Dermis microvascular lymphatic vessel endothelial cell (primary cell): ENCODE measurements at regions not wholly inside any gene's neighbourhood (a gene's known extent, or its start where the extent isn't known, plus 50 kb on each side); places are given as distances from the start of the nearest gene placed in this dataset.
"Not testable (repeated sequence)": the region's sequence is repeated elsewhere in the genome, so short reads cannot be mapped to it uniquely, and the experiment has no call there.

ENCODE experiments used
- DNase-seq, 2 donors: peaks; one replicate each; pipeline versions ENCODE4 v3.0.0 to v3.0.0-alpha.2; 2010; ENCODE audit warnings: low read depth in 2 of 2

DNA sequence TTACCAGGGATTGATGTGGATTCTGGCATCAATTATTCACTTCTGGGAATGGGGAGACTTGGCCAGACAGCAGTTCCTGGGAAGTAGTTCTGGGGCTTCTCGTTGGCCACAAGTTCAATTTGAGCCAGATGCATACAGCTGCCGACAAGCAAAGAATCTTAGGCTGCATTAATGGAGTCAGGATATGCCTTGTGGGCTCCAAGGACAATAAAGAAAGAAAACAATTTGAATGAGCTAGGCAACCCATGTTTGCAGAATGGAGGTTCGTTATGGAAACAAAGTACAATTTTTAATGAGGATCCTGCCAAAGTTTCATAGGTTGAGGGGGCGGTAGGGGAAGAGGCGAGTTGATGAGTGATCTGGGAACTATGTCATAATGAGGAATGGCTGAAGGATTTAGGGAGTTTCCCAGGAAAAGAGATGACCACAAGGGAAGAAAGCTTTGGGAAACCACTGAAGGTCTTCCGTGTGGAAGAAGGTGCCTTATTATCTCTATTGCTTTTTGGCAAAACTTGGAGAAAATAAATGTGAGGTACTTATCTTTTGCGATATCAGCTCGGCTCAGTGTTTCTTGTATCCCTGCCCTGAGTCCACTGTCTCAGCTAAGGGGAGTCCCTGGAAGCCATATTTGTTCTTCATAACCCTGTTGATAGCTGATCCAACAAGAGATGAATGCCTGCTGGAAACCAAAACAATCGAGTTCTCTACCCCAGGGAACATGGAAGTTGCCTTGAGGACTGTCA lies 181.0 kb upstream of the ZNF217 start:
- DNase-seq, result peak; percentile 42 to 84

DNA sequence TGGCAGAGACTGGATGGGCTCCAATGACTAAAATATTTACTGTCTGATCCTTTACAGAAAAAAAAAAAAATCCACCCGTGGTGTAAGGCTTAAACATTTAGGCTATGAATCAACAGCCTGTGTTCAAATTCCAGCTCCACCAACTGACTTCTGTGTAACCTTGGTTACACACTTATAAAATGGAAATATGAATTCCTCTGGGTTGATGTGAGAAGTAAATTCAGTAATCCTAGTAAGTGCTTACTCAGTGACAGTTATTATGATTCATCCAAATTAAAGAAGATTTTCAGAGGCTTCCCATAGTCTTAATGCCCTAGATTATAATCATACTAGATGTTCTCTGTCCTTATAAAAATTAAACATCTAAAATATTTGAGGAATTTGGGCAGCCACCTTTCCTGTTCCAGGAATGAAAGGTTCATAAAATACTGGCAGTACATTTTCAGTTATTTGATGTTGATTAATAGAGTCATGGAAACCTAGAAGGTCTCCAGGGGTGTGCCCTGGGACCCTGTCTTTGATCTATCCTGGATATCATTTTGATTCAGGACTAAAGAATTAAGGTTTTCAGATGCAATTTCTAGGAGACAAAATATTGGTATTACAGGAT lies 180.3 kb upstream of the ZNF217 start:
- DNase-seq, result peak; percentile 78 to 80

DNA sequence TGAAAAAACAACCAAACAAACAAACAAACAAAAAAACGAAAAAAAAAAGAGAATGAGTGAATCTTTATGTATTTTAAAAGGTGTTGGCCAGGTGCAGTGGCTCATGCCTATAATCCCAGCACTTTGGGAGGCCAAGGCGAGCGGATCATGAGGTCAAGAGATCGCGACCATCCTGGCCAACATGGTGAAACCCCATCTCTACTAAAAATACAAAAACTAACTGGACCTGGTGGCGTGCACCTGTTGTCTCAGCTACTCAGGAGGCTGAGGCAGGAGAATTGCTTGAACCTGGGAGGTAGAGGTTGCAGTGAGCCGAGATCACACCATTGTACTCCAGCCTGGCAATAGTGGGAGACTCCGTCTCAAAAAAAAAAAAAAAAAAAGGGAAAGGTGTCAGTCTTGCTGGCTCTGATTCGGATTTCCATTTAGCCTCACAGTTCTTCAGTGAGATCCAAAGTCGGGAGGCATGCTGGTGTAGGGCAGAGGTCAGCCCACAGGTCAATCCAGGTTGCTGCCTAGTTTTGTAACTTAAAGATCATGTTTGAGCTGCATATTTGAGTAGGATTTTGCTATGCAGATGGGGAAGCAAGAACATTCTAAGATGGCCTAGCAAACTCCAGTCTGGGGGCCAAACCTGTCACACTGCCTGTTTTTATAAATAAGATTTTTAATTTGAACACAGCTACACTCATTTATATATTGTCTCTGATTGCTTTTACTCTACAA lies 179.6 kb upstream of the ZNF217 start:
- DNase-seq, result not testable (repeated sequence)

DNA sequence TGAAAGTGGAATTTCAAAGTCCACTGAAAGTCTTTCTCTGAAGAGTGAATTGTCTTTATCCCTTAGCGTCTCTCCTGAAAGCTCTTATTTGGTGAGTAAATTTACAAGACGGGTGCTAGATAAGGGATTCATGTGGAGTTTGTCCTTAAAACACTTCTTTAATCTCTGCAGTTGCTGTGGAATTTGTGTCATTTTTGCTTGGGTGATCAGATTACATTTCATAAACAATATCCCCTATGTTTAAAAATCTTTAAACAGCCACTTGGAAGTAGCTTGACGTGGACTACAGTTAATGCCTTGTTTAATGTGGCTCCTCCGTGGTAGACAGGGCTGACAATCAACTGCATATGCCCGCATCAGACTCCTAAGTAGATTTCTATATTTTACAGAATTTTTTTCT lies 175.4 kb upstream of the ZNF217 start:
- no peak for DNase-seq

DNA sequence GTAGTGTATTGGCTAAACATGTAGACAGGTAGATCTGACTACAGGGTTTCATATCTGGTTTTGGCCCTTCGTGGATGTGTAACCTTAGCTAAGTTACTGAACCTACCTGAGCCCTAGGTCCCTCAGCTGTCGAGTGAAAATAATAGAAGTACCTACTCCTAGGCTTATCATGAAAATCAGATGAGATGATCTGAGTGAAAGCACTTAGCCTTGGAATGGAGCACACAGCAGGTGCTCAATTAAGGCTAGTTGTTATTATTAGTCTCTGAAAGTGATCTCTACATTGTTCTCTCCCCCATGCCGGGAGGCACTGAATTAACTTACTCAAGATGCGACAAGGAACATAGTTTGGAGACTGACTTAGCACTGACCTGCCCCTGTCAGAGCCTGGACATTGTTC lies 174.7 kb upstream of the ZNF217 start:
- DNase-seq, result no peak

DNA sequence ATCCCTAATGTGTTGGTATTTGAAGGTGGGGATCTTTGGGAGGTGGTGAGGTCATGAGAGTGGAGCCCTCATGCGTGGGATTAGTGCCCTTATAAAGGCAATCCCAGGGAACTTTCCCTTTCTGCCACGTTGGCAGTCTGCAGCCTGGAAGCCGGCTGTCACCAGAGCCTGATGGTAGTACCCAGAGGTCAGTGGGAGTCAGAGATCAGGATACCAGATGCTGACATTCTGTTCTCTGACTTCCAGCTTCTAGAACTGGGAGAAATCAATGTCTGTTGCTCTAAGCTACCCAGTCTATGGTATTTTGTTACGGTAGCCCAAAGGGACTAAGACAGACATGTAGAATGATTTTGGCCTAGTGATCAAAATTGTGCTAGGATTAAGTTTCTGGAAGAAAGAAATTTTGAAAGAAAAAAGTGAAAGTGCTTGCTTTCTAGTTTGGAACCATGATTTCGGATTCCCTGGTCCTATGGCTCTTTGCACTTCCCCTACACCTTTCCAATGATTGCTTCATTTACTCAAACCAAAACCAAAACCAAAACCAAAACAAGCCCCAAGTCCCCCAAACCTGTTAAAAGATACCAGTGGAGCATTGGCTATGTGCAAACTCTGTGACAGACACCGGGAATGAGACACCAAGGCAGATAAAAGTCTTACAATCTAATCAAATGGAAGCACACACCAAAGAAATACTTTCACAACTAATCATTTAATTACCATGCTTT lies 173.7 kb upstream of the ZNF217 start:
- no peak for DNase-seq

DNA sequence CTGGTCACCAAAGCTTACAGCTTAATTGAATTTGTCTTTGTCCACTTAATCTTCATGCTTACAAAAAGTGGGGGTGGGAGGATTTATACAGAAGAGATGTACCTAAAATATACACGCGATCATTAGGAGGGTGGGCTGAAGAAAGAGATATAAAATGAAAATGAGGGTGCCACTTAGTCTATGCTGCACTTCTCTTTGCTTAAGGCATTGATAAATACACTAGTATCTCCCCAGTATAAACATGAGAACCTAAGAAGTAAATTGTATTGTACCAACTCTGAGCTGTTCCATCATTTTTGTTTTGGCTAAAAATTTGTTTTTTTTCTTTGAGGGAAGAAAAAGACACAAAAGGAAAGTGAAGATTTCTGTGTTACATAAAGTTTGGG lies 170.8 kb upstream of the ZNF217 start:
- no peak for DNase-seq

DNA sequence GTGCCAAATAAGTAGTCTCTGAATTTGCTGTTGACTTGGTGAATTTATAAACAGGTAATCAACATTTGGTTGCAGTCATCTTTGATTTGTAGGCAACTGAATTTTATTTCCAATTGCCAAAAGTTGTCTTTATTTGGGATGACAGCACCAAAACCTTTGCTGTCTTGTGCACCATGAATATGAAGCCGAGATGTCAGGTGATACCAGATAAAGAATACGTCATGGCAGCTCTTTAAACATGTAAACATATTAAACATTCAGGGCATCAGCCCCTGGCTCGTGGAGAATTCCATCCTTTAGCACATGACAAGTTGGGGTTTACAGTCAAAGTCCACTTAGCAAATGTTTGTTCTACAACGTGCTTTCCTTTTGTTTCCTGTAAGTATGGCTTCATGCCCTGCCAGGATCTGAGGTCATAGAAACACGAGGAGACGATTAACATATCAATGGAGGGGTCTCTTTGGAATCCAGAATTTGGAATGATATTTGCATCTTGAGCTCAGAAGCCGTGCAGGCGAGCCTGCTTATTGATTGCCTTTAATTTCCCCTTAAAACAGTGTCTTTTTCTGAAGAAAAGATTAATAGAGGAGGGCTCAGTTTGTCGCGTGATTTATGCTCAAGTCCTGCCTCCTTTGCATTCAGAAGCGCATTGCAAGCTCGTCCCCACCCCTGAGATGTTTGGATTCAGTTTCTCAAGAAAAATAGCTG lies 170.2 kb upstream of the ZNF217 start:
- DNase-seq, result peak in 1 of 2 donors; percentile 44

DNA sequence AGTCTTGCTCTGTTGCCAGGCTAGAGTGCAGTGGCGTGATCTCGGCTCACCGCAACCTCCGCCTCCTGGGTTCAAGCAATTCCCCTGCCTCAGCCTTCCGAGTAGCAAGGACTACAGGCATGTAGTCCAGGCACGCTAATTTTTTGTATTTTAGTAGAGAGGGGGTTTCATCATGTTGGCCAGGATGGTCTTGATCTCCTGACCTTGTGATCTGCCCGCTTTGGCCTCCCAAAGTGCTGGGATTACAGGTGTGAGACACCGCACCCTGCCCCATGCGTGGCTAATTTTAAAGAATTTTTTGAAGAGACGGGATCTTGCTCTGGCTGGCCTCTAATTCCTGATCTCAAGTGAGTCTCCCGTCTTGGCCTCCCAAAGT lies 168.8 kb upstream of the ZNF217 start:
- DNase-seq, result not testable (repeated sequence)

DNA sequence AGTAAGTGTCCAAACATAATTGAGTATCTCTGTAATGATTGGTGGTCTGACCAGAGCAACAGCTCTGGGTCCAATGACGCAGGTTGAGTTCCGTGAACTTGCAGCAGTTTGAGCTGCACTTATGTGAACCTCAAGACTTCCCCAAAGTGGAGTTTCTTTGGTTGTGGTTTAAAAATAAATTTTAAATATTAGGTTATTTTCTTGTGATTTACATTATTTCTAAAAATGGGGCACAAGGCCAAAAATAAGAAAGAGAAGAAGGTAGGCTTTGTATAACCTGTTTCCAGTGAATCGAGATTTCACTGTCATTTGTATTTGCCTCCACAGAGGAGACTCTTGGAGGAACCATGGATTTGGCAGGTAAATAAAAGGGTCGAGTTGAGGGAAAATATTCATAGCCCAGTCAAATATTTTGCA lies 166.4 kb upstream of the ZNF217 start:
- DNase-seq, result no peak

DNA sequence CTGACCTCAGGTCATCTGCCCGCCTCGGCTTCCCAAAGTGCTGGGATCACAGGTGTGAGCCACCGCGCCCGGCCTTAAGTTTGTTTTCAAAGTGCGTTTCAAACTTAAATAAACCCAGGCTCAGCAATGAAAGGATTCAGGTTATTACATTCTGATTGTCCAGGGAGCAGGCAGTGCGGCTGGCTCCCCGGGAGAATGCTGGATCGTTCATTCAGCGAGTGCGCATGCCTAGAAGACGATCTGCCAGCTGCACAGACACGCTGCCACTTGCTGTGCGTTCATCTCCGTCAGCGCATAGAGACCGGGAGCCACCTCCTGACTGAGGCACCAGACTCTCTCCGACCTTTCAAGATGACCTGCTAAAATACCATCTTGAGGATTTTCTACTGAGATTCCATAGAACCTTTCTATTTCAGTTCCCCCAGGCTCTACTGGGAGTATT lies 163.9 kb upstream of the ZNF217 start:
- no peak for DNase-seq

DNA sequence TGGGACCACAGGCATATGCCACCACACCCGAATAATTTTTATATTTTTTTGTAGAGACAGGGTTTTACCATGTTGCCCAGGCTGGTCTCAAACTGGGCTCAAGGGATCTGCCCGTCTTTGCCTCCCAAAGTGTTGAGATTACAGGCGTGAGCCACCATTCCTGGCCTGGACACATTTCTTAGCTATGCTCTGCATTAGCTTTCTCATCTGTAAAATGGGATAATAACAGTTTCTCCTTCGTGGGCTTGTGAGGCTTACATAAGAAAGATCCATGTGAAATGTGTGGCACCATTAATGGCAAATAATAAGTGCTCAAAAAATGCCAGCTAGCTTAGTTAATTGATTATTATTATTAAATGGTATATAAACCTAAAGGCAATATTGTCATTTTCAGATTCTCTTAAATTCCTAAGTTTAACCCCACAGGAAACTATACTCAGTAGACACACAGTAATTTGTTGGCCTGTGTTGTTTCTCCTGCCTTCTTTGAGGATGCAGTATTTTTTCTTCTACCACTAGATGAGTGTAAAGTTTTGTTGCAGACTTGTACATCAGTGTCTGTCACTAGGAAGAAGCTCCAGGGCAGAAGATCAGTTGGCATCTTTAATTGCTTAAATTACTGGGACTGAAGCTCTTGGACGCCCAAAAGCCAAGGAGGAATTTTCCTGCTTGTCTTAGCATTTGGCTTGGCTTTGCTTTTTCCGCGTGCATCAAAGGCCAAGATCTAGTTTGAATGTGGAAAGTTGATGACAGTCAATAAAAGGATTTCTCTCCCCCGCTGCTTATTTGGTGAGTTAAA lies 162.3 kb upstream of the ZNF217 start:
- DNase-seq, result no peak

DNA sequence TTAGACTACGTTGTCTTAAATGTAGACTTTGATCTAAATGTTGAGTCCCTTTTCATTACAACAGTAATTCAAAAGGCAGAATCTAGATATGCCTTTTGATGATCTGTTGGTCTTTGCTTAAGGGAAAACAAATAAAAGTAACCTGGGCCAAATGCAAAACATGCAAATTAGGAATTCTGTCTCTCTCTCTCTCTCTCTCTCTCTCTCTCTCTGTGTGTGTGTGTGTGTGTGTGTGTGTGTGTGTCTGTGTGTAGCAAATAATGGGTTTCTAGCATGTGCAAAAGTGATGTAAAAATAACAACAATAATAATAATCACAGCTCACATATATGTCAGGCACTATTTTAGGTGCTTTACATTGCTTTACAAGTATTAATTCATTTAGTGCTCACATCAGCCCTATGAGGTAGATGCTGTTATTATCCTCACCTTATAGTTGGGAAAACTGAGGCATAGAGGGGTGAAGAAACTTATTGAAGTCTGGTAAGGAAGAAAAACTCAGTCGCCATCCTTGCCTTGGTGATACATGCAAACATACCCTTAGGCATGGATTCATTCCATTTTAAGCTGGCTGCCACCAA lies 160.3 kb upstream of the ZNF217 start:
- no peak for DNase-seq

DNA sequence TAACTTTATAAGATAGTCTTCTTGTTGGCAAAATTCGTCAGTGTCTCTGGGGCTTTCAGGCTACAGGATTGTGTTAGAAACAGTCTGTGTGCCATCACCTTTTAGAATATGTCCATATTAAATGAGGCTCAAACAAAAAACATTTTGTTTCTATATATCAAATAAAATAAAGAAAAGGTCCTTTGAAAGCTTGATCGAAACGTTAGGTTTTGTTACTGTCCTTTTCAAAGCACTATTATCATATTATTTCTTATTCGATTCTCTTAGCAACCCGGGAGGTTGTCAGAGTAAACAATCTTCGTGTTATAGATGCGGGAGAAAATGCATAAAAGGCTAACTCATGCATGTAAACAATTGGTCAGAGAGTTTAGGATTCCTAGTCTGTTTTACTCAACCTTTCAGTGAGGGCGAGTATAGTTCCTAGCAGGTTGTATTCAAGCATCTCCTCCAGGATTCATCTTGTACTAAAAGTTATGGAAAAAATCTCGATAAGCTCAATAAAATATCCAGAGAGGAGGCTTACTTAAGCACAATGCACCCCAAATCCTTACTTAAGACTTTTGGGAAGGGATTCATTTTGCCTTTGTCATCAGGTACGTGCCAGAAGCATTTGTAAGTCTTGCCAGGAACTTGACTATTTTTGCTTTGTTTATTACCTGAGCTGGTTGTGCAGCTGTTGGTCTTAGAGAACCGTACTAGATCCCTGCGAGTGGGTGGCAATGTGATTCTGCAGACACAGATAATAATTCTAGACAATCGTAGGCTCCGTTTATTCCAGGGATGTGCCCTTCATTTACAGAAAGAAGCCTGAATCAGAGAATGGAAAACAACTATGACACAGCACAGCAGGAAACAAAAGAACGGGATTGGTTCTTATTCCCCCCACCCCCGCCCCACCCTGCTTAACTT lies 159.6 kb upstream of the ZNF217 start:
- no peak for DNase-seq

DNA sequence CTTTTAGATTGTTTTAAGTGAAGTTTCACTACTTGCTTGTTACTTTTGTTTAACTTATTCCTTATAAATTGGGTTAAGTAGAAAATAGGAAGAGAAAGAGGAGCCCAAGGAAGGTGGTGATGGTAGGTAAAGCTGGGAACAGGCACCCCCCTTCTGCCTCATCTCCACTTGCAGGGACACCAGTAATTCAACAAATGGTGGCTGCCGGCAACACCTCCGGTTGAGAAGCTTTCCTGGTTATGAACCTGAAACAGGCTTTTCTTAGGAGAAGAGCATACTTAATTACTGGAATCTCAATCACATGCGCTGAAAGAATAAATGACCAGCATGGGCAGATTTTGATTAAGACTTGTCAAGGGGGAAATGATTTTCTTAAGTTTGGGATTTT lies 158.9 kb upstream of the ZNF217 start:
- no peak for DNase-seq

DNA sequence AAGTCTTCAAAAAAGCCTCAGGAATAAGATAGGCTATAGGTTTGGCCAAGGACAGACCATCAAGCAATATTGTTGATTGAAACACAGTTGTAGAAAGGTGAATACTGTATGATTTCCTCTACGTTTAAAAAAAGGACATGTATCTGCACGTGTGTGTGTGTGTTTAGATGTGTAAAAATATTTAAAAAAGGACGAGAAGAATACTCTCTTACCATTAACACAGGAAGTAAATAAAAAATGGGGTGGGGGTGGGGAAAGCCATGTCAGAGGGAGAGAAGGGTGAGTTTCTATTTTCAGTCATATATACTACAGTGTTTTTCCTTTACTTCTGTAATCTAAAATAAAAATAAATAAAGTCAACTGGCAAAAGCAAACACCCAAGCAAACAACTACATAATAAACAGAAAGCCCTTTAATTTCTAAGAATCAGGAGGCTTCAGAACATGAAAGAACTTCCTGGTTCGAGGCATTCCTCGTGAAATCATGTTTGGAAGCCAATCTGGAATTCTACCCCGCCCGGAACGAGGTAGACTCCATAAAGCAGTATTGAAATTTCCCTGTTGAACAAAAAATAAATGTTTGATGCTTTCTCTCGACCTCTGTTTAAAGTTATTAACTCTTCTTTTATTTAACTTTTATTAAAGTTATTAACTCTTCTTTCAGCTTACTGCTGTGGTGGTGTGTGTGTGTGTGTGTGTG lies 158.1 kb upstream of the ZNF217 start:
- DNase-seq, result no peak

DNA sequence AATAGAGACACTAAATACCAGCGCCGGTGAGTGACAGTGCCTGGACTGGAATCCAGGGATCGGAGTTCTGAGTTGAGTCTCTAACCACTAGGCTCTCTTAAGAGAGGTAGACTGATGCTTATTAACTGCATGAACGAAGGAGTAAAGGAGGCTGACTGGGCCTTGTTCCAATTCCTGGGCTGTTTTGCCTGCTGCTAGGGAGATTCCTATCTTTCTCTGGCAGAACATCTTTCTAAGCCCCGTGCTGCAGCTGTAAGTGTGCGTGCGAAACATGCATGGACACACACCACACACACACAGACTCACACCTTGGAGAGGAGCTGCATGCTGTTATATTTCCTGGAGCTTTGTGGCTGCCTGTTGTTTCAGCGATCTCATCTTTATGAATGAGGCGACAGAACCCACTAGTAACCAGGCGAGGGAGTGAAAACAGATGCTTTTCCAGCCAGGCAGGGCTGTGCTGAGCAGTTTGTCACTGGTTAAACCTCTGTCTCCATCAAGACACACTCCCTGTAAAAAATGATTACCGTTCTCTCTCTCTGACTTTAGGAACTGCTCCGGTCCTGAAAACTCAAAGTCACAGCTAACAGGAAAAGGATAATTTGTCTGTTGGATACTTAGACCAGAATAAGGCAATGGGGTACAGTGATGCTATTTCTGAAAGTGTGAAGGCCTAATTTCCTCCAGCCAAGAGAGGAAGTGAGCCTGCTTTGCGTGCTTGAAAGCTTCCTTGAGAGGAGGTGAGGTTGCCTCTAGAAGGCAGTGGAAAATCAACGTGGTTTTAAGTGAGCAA lies 157.4 kb upstream of the ZNF217 start:
- no peak for DNase-seq

DNA sequence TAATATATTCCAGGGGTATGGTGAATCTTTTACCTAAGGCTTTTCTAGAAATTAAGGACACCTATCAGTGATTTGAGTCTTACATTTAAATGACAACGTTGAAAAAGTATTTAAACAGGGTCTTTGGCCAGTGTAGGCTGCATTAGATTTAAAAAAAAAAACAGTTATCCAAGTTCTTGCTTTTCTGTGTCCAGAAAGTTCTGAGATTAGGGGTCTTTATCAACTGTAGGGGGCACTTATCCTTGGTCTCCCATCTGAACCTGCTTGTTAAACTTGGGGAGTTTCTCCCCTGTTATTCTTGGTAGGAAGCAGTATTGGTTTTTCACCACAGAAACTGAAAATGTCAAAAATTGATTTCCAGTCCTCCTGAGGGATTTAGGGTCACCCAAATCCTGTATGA lies 155.9 kb upstream of the ZNF217 start:
- no peak for DNase-seq
